ENCODE measurements at regions not wholly inside any gene's neighbourhood (a gene's known extent, or its start where the extent isn't known, plus 50 kb on each side); places are given as distances from the start of the nearest gene placed in this dataset.

DNA sequence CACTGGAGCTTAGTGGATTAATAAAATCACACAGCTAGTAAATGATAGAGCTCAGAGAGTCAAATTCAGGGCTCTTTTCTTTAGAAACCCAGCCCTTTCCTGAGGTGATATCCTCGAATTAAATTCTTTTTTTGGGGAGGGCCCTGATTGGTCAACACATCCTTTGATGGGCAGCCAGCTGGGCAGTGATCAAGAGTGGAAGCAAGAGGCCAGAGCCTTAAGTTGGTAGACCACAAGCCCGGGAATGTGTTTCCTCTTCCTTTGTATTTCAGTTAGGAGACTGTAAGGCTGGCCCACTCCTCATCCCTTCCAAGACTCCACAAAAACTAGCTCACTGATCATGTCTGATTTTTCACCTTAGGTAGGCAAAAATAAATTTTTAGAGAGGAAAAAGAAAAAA, 640.5 kb downstream of the DHX35 start (continued):
- no peak for TF ChIP-seq JUN (IDR thresholded peaks at IDR 0.05; ENCODE audit: low read depth, low read length)
- no peak for TF ChIP-seq POU5F1 (IDR thresholded peaks at IDR 0.05; ENCODE audit: low read depth, low read length)
